ENCODE measurements at regions not wholly inside any gene's neighbourhood (a gene's known extent, or its start where the extent isn't known, plus 50 kb on each side); places are given as distances from the start of the nearest gene placed in this dataset.
"Not testable (repeated sequence)": the region's sequence is repeated elsewhere in the genome, so short reads cannot be mapped to it uniquely, and the experiment has no call there.

- no peak for DNase-seq (ENCODE audit: low read depth in 2 of 2, low spot score in 1 of 2)
These were observed 166.5 kb upstream of the IL12B start for GRCh38 chr5:159496773-159497172.

DNA sequence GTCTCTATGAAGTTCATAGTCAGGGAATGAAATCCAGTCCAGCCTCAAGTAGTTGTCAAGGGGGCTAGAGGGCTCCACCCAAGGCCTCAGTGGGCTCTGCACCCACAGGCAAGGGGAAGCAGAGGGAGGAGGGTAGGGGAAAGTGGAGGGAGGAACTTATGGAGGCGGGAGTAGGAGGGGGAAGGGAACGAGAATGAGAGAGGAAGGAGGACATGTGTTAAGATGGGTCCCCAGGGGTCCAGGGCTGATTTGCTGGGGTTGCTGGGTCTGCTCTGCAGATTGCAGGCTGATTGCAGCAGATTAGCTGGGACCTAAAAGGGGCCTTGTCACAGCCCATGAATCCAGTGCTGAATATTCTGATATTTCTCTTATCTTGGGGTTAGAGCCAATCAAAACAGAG is 166.9 kb upstream of the IL12B start:
- no peak for DNase-seq (ENCODE audit: low read depth in 2 of 2, low spot score in 1 of 2)

GRCh38 chr5:159498630-159499029 is 168.3 kb upstream of the IL12B start:
- DNase-seq (ENCODE audit: low read depth in 2 of 2, low spot score in 1 of 2), result no peak

GRCh38 chr5:159502116-159502515 is 171.8 kb upstream of the IL12B start:
- DNase-seq (ENCODE audit: low read depth in 2 of 2, low spot score in 1 of 2), result not testable (repeated sequence)

DNA sequence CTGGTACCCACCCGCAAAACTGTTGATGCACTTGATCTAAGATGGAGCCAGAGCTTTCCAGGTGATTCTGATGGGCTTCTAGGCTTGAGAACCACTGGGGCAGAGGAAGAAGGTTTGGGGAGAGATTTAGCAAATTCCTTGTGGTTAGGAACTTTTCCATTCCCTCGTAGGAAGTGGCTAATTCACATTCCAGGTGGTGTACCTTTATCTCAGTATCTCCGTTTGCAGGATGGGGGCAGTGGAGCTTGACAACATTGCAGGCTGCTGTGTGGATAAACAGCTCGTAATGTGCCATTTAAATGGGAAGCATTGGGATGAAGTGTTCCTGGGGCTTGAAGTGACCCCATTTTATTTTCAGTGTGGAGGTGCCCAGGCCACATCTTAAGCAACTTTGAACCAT is 172.9 kb upstream of the IL12B start:
- DNase-seq (ENCODE audit: low read depth in 2 of 2, low spot score in 1 of 2), result no peak

GRCh38 chr5:159504106-159504856 is 174.0 kb upstream of the IL12B start:
- DNase-seq (ENCODE audit: low read depth in 2 of 2, low spot score in 1 of 2), result no peak

DNA sequence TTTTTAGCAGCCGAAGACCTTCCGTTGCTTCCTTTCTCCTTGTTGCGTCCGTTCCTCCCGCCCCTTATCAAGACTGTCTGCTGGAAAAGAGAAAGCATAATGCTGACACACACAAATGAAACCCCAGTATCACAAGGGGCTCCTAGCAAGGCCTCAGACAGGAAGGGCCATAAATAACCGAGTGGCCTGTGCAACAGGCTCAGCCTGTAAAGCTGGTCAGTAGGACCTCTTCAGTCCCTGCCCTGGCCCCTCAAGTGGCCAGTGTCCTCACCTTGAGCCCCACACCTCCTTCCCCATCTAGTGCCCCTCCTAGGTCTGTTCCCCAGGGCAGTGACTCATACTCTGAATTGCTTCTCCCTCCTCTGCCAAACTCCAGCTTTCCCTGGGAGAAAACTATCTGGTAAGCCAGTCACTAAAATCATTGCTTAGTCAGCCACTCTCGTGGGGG is 174.6 kb upstream of the IL12B start:
- no peak for DNase-seq (ENCODE audit: low read depth in 2 of 2, low spot score in 1 of 2)

- no peak for DNase-seq (ENCODE audit: low read depth in 2 of 2, low spot score in 1 of 2)
These were observed 176.8 kb upstream of the IL12B start for GRCh38 chr5:159507055-159507454.

DNA sequence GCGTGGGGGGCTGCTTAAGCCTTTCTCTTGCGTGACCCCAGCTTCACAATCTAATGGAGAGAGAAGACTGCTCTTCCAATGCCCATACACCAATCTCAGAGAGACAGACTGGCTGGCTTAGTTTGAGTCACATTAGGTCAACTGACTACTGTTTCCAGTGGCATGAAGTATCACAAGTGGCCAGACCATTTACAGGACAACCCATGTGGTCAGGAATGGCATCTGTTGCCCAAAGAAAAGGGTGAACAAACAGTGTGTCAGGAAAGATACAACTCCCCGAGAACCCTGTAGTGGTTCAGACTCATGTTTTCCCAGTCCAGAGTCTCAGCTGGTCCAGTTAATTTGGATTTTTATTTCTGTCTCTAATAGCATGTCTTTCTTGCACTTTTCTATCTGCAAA is 177.4 kb upstream of the IL12B start:
- DNase-seq (ENCODE audit: low read depth in 2 of 2, low spot score in 1 of 2), result no peak

- no peak for DNase-seq (ENCODE audit: low read depth in 2 of 2, low spot score in 1 of 2)
These were observed 178.1 kb upstream of the IL12B start for GRCh38 chr5:159508344-159508743.

- no peak for DNase-seq (ENCODE audit: low read depth in 2 of 2, low spot score in 1 of 2)
These were observed 178.8 kb upstream of the IL12B start for GRCh38 chr5:159509002-159509660.

DNA sequence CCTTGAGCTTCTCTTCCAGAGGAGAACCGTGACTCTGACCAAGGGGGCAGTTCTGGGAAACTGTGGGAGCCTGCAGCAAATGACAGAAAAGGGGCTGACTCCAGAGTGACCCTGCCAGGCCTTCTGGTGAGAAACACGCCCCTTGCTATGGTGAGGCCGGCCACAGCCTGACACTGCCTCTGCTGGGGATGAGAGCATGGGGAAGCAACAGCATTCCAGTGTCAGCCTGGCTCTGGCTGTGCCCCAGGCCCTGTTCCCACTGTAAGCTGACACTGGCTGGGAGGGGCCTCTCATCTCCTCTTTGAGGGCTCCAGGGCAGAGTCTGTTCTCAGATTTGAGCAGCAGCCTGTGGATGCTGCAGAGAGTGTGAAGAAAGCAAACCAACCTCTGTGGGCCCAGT is 180.0 kb upstream of the IL12B start:
- DNase-seq (ENCODE audit: low read depth in 2 of 2, low spot score in 1 of 2), result no peak

GRCh38 chr5:159511570-159511969 is 181.3 kb upstream of the IL12B start:
- no peak for DNase-seq (ENCODE audit: low read depth in 2 of 2, low spot score in 1 of 2)

DNA sequence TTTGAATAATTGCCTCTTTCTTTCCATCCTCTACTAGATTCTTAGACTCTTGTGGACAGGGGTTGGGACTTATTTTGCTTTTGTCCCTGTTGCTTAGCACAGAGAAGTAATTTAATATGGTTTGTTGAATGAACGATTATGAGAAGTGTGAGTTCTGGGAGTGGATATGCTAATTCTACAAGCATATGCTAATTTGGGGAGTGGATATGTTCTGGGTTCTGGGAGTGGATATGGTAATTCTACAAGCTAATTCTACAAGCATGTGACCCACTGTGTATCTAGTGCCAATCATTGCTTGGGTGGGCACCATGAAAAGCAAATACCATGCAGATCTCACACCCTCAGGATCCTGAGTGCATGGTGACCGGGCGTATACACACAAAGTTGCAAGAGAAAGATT is 181.8 kb upstream of the IL12B start:
- DNase-seq (ENCODE audit: low read depth in 2 of 2, low spot score in 1 of 2), result no peak

DNA sequence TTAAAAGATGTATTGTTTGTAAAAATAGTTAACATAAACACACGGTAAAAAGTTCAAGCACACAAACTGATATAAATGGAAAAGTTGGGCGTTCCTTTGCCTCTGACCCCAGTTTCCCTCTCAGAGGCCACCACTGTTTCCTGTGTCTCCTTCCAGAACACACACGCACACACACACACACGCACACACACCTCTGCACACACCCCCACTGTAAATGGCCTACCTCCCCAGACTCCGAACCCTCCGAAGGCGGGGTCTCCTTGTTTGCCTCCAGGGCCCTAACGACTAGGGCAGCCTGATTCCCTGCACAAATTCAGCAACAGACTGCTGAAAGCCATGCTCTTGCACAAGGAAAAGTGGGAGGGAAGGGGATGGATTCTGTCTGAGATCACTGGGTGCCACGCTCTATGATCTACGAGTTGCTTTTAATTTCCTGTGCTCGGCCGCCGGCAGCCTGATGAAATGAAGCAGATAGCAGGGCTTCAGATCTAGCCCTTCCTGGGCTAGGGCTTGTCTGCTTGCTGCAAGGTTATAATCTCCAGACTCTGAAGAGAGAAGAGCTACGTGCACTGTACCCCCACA is 184.0 kb upstream of the IL12B start:
- no peak for DNase-seq (ENCODE audit: low read depth in 2 of 2, low spot score in 1 of 2)

GRCh38 chr5:159515197-159515596 is 184.9 kb upstream of the IL12B start:
- DNase-seq (ENCODE audit: low read depth in 2 of 2, low spot score in 1 of 2), result no peak

DNA sequence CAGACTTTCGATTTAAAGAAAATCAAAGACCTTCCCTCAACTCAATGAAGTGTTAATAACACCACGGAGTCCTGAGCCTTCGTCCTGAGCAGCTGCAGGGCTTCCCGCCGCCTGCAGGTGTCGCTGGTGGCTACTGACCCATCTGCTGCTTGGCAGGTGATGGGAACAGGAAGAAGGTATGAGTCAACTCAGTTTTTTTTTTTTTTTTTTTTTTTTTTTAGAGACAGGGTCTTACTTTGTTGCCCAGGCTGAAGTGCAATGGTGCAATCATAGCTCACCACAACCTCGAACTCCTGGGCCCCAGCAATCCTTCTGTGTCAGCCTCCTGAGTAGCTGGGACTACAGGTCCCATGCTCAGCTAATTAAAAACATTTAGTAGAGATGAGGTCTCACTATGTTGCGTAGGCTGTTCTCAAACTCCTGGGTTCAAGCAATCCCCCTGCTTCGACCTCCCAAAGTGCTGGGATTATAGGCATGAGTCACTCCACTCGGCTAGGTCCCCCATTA is 185.7 kb upstream of the IL12B start:
- DNase-seq (ENCODE audit: low read depth in 2 of 2, low spot score in 1 of 2), result peak; percentile 9 to 54

GRCh38 chr5:159518371-159518770 is 188.1 kb upstream of the IL12B start:
- DNase-seq (ENCODE audit: low read depth in 2 of 2, low spot score in 1 of 2), result no peak

DNA sequence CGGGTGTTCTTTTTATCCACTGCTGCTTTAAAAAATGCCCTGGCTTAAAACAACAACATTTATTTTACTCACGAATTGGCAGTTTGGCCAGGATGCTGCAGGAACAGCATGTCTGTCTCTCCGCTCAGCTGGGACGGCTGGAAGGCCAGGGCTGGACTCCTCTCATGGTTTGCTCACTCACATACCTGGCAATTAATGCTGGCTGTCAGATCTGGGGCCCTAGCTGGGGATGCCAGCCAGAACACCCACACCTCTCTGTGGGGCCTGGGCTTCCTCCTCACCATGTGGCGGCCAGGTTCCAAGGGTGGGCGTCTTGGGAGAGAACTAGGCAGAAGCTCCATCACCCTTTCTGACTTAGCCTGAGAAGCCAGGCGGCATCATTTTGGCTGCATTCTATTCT is 189.1 kb upstream of the IL12B start:
- no peak for DNase-seq (ENCODE audit: low read depth in 2 of 2, low spot score in 1 of 2)

GRCh38 chr5:159522841-159523240 is 192.6 kb upstream of the IL12B start:
- no peak for DNase-seq (ENCODE audit: low read depth in 2 of 2, low spot score in 1 of 2)

- not testable (repeated sequence) for DNase-seq (ENCODE audit: low read depth in 2 of 2, low spot score in 1 of 2)
These were observed 194.0 kb upstream of the IL12B start for GRCh38 chr5:159524279-159524678.

DNA sequence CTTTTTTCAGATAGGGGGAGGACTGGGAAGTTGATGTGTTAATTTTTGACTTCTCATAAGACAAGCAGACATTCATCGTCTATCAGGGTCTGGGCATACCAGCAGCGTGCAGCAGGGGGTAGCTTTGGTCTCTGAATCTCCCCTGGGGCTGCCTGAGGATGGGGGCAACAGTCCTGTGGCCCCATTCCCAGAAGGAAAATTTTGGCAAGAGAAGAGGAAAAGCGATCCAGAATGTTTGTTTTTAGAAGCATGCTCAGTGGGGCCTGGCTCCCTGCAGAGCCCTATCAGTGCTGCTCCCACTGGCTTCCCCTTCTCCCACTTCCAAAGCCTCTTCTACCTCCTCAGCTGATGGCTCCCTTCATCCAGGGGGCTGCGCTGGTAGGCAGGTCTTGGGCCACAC is 194.8 kb upstream of the IL12B start:
- DNase-seq (ENCODE audit: low read depth in 2 of 2, low spot score in 1 of 2), result no peak
